ENCODE measurements at regions not wholly inside any gene's neighbourhood (a gene's known extent, or its start where the extent isn't known, plus 50 kb on each side); places are given as distances from the start of the nearest gene placed in this dataset.

GRCh38 chr21:31398574-31398973 is 54.5 kb upstream of the TIAM1 start:
- no peak overlapping the region for H4K5ac ChIP-seq (ENCODE audit: insufficient read length, low read depth, low read length)
- H2BK12ac ChIP-seq (ENCODE audit: low read depth, low read length), result no peak overlapping the region
- no peak overlapping the region for H4K8ac ChIP-seq (ENCODE audit: extremely low read depth, insufficient read depth, low read length)
- H3K23ac ChIP-seq (ENCODE audit: insufficient read length), result no peak overlapping the region
- H3K14ac ChIP-seq (ENCODE audit: insufficient read length), result no peak overlapping the region
- H2BK15ac ChIP-seq (ENCODE audit: low read length), result no peak overlapping the region
- peaks cover 0 to 5% (median 1%) of the 10 kb centered on the region in 4 experiments; a peak in 2 of 7 replicates for H3K4me1 ChIP-seq (replicated peaks in 1 of 4; ENCODE audit: control insufficient read depth in 3 of 4, insufficient read depth in 4 of 4, low read length in 3 of 4)
- WGBS, 2 experiments (ENCODE audit: extremely low coverage in 1 of 2, insufficient coverage in 1 of 2, insufficient read length in 1 of 2, insufficient replicate concordance in 2 of 2, low coverage in 1 of 2, low lambda C conversion rate in 2 of 2, missing lambda C conversion rate in 1 of 2), result 84% methylated on average over 5 of the region's 5 CpGs; no CpG with 5 or more reads in 1 of the 2 experiments
- no peak overlapping the region for H2BK20ac ChIP-seq (ENCODE audit: low read length)
- no peaks in the 10 kb centered on the region; the same call in 1 of the 2 replicates for H3K23me2 ChIP-seq (ENCODE audit: low read depth, low read length)
- ChIA-PET CTCF (ENCODE audit: partially characterized antibody) (no interaction called here), POLR2A (ENCODE audit: partially characterized antibody) (interaction anchor here (0.6 kb wide), 1 partner anchor 147 kb away, joined by 4 read pairs; no protein-coding TSS in a partner anchor)
- H2AFZ ChIP-seq (ENCODE audit: low read length), result no peak overlapping the region
- H3K79me1 ChIP-seq (ENCODE audit: low read depth, low read length), result no peaks in the 10 kb centered on the region
- H4K91ac ChIP-seq (replicated peaks; ENCODE audit: insufficient read length, low read length), result no peak overlapping the region
- peaks cover 0 to 3% of the 10 kb centered on the region in 2 experiments; a peak in 1 of 4 replicates for H3K79me2 ChIP-seq (ENCODE audit: control insufficient read depth in 1 of 2, insufficient read depth in 2 of 2, low read length in 2 of 2)
- no peaks in the 10 kb centered on the region for H4K20me1 ChIP-seq (replicated peaks in 1 of 2; ENCODE audit: control insufficient read depth in 1 of 2, insufficient read depth in 2 of 2, low read length in 2 of 2)
- H3K9me3 ChIP-seq (ENCODE audit: insufficient read depth in 2 of 2, low read depth in 1 of 2, low read length in 1 of 2), result no peaks in the 10 kb centered on the region
- no peak overlapping the region for H2BK120ac ChIP-seq (replicated peaks; ENCODE audit: low read depth, low read length)
- H3K18ac ChIP-seq (ENCODE audit: extremely low read depth, low read length), result no peak overlapping the region
- no peak for FAIRE-seq
- no peak overlapping the region for H3K4me2 ChIP-seq (ENCODE audit: insufficient read depth in 1 of 2, low read depth in 2 of 2, low read length in 2 of 2)
- H3K27ac ChIP-seq (ENCODE audit: low read depth, low read length), result no peak overlapping the region
- H3K4me3 ChIP-seq (ENCODE audit: extremely low read depth in 1 of 4, insufficient read depth in 2 of 4, low read depth in 3 of 4, low read length in 4 of 4), result no peak overlapping the region
- H3K9ac ChIP-seq (replicated peaks in 1 of 4; ENCODE audit: extremely low read depth in 1 of 4, low read depth in 3 of 4, low read length in 3 of 4), result no peak overlapping the region
- no peak for TF ChIP-seq KDM4A (IDR thresholded peaks at IDR 0.05; ENCODE audit: low read depth, low read length, severe bottlenecking)
- no peak for TF ChIP-seq EZH2 (IDR thresholded peaks at IDR 0.05; ENCODE audit: low read depth, low read length, severe bottlenecking)
- TF ChIP-seq SIX5 (IDR thresholded peaks at IDR 0.05; ENCODE audit: low read depth, low read length), result no peak
- TF ChIP-seq RNF2 (IDR thresholded peaks at IDR 0.05; ENCODE audit: borderline replicate concordance, low read depth, low read length, missing control alignments, poor library complexity, severe bottlenecking), result no peak
- no peak overlapping the region for H3K4ac ChIP-seq (replicated peaks; ENCODE audit: insufficient read length, low read depth, low read length)
- no peaks in the 10 kb centered on the region for H3K27me3 ChIP-seq (replicated peaks in 1 of 4; ENCODE audit: control insufficient read depth in 3 of 4, extremely low read depth in 1 of 4, insufficient read depth in 3 of 4, low read length in 3 of 4)
- no peaks in the 10 kb centered on the region for H3K36me3 ChIP-seq (ENCODE audit: control insufficient read depth in 2 of 4, insufficient read depth in 4 of 4, low read length in 3 of 4)
- no peak for DNase-seq (ENCODE audit: low read depth in 1 of 2, low spot score in 2 of 2)
- no peak overlapping the region for H2BK5ac ChIP-seq (ENCODE audit: low read depth, low read length)
- no peak overlapping the region; the same call in 1 of the 2 replicates for H2AK5ac ChIP-seq (ENCODE audit: low read depth, low read length)
- no peak overlapping the region for H3K56ac ChIP-seq (replicated peaks; ENCODE audit: insufficient read length, low read depth, low read length)
